ENCODE measurements at regions not wholly inside any gene's neighbourhood (a gene's known extent, or its start where the extent isn't known, plus 50 kb on each side); places are given as distances from the start of the nearest gene placed in this dataset.

DNA sequence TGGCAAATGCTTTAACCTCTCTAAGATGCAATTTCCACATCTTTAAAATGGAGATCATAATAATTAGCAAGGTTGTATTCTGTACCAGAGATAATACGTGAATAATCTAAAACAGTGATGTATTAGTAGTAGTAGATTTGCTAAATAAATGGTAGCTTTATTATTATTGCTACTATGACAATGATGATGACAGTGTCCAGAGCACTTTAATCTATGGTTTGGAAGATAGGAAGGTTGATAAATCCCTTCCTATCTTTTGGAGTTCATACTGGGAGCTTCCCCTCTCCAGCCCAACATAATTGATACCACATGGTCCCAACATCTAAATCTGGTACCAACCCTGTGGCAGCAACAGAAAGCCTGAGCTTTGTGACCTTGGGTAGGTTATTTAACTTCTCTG is 267.8 kb downstream of the FAT3 start:
- Histone ChIP-seq H3K4me1 (replicated peaks in 1 of 2; ENCODE audit: control insufficient read depth in 2 of 2, insufficient read depth in 2 of 2, low read length in 2 of 2) (no peaks in the 10 kb centered on the region), H3K9ac (ENCODE audit: insufficient read depth in 1 of 2, low read depth in 2 of 2, low read length in 2 of 2) (no peak overlapping the region), H3K9me1 (ENCODE audit: control insufficient read depth, insufficient read depth, low read length) (no peaks in the 10 kb centered on the region), H3K36me3 (ENCODE audit: control insufficient read depth, insufficient read depth, low read length) (no peaks in the 10 kb centered on the region), H4K20me1 (replicated peaks; ENCODE audit: control insufficient read depth, insufficient read depth, low read length) (no peaks in the 10 kb centered on the region), H3K27ac (ENCODE audit: extremely low read depth, low read depth, low read length) (no peak overlapping the region), H3K27me3 (ENCODE audit: control insufficient read depth in 2 of 2, insufficient read depth in 2 of 2, low read length in 2 of 2) (no peaks in the 10 kb centered on the region), H3K79me2 (ENCODE audit: control insufficient read depth, insufficient read depth, low read length) (no peaks in the 10 kb centered on the region), H3K4me3 (no peak overlapping the region), H3K4me2 (ENCODE audit: insufficient read depth, low read length) (no peak overlapping the region), H3K9me3 (replicated peaks; ENCODE audit: control insufficient read depth, insufficient read depth, low read depth, low read length) (no peaks in the 10 kb centered on the region), H2AFZ (ENCODE audit: low read depth, low read length) (no peak overlapping the region)
- in situ Hi-C loops (cut with MboI) (no loop called here), intact Hi-C loops (cut with micrococcal nuclease) (no loop called here)
- TF ChIP-seq TCF7 (IDR thresholded peaks at IDR 0.05; ENCODE audit: borderline replicate concordance) = no peak
- POLR2A ChIA-PET = no interaction called here
- ATAC-seq (no peak), FAIRE-seq (no peak), DNase-seq (ENCODE audit: extremely low read depth in 1 of 4, low spot score in 3 of 4) (no peak)
- 0% methylated on average over 1 of the region's 1 CpG for WGBS (ENCODE audit: insufficient coverage, low coverage, missing lambda C conversion rate)
- CTCF ChIA-PET (ENCODE audit: low intra/inter-chr PET ratio) = no interaction called here
- BruUV-seq (replicated peaks) = no TSS peak

GRCh38 chr11:92495107-92495793 is 270.6 kb downstream of the FAT3 start:
- CTCF ChIA-PET (ENCODE audit: low intra/inter-chr PET ratio) = no interaction called here
- FAIRE-seq = no peak
- ATAC-seq = no peak

More at GRCh38 chr11:92495107-92495793, 270.6 kb downstream of the FAT3 start:
- Histone ChIP-seq H3K4me2 (ENCODE audit: insufficient read depth, low read length) (no peak overlapping the region), H3K4me3 (no peak overlapping the region), H3K79me2 (ENCODE audit: control insufficient read depth, insufficient read depth, low read length) (no peaks in the 10 kb centered on the region), H3K9me3 (replicated peaks; ENCODE audit: control insufficient read depth, insufficient read depth, low read depth, low read length) (no peaks in the 10 kb centered on the region), H2AFZ (ENCODE audit: low read depth, low read length) (no peak overlapping the region), H4K20me1 (replicated peaks; ENCODE audit: control insufficient read depth, insufficient read depth, low read length) (no peaks in the 10 kb centered on the region), H3K27ac (ENCODE audit: extremely low read depth, low read depth, low read length) (no peak overlapping the region), H3K36me3 (ENCODE audit: control insufficient read depth, insufficient read depth, low read length) (no peaks in the 10 kb centered on the region), H3K4me1 (replicated peaks in 1 of 2; ENCODE audit: control insufficient read depth in 2 of 2, insufficient read depth in 2 of 2, low read length in 2 of 2) (no peaks in the 10 kb centered on the region), H3K9me1 (ENCODE audit: control insufficient read depth, insufficient read depth, low read length) (no peaks in the 10 kb centered on the region), H3K27me3 (ENCODE audit: control insufficient read depth in 2 of 2, insufficient read depth in 2 of 2, low read length in 2 of 2) (no peaks in the 10 kb centered on the region), H3K9ac (ENCODE audit: insufficient read depth in 1 of 2, low read depth in 2 of 2, low read length in 2 of 2) (no peak overlapping the region)
- POLR2A ChIA-PET = no interaction called here
- 2% methylated on average over 3 of the region's 3 CpGs for WGBS (ENCODE audit: insufficient coverage, low coverage, missing lambda C conversion rate)
- no peak for TF ChIP-seq SUPT5H (IDR thresholded peaks at IDR 0.05)
- no peak for TF ChIP-seq ASH1L (IDR thresholded peaks at IDR 0.05; ENCODE audit: borderline replicate concordance, low read depth, partially characterized antibody)
- TF ChIP-seq BMI1 (IDR thresholded peaks at IDR 0.05; ENCODE audit: low read length) = no peak
- TF ChIP-seq TCFL5 (CRISPR knock-in tag; conservative IDR thresholded peaks at IDR 0.05) = no peak
- TF ChIP-seq ZNF449 (CRISPR knock-in tag; IDR thresholded peaks at IDR 0.05) = no peak
- BruUV-seq (replicated peaks) = no TSS peak
- in situ Hi-C loops (cut with MboI) (no loop called here), intact Hi-C loops (cut with micrococcal nuclease) (no loop called here)
- DNase-seq (ENCODE audit: extremely low read depth in 1 of 4, low spot score in 3 of 4) = no peak

Measured in K562 (cell line).